ENCODE measurements at regions not wholly inside any gene's neighbourhood (a gene's known extent, or its start where the extent isn't known, plus 50 kb on each side); places are given as distances from the start of the nearest gene placed in this dataset.

- intact Hi-C loops (cut with DNase I): no loop called here
- no peaks in the 10 kb centered on the region for H3K4me1 ChIP-seq (replicated peaks in 1 of 2)
- no peak overlapping the region for H3K27ac ChIP-seq
- no peak for TF ChIP-seq POLR2A (IDR thresholded peaks at IDR 0.05)
- TF ChIP-seq CTCF (IDR thresholded peaks at IDR 0.05): no peak
- H3K27me3 ChIP-seq: no peaks in the 10 kb centered on the region
- no peak overlapping the region for H3K4me3 ChIP-seq
- no peak for DNase-seq
- H3K36me3 ChIP-seq (replicated peaks in 1 of 2): no peaks in the 10 kb centered on the region
- H3K9me3 ChIP-seq (replicated peaks in 1 of 3): no peaks in the 10 kb centered on the region
- WGBS, 4 donors: 60 to 77% (median 67%) methylated on average over 4 of the region's 4 CpGs
Measured at GRCh38 chr10:26385443-26385842, 52.7 kb upstream of the APBB1IP start.

GRCh38 chr10:26386781-26387180 is 51.4 kb upstream of the APBB1IP start:
- no peak overlapping the region for H3K4me3 ChIP-seq
- no peak for DNase-seq
- intact Hi-C loops (cut with DNase I): no loop called here
- 63 to 74% (median 66%) methylated on average over 4 of the region's 4 CpGs for WGBS, 4 donors
- no peaks in the 10 kb centered on the region for H3K36me3 ChIP-seq (replicated peaks in 1 of 2)
- peaks cover 5% of the 10 kb centered on the region for H3K27me3 ChIP-seq
- H3K27ac ChIP-seq: no peak overlapping the region
- H3K4me1 ChIP-seq (replicated peaks in 1 of 2): no peaks in the 10 kb centered on the region
- H3K9me3 ChIP-seq (replicated peaks in 1 of 3): no peaks in the 10 kb centered on the region
- TF ChIP-seq CTCF (IDR thresholded peaks at IDR 0.05) (no peak), POLR2A (IDR thresholded peaks at IDR 0.05) (no peak)
